A549 (cell line): ENCODE measurements at regions not wholly inside any gene's neighbourhood (a gene's known extent, or its start where the extent isn't known, plus 50 kb on each side); places are given as distances from the start of the nearest gene placed in this dataset.

Experiments used
- BCL3 ChIP-seq: fragments of >200 bp; sonication (Bioruptor Twin); formaldehyde crosslinking; IDR thresholded peaks from 3 replicates; pipeline ENCODE4 v1.6.1; 2016
- BHLHE40 ChIP-seq: IDR thresholded peaks from 2 replicates; pipeline ENCODE4 v1.6.1; 2012; ENCODE audit warnings: low read depth, low read length, inconsistent platforms
- CTCF ChIP-seq: fragments of >200 bp; sonication (Bioruptor Twin); formaldehyde crosslinking; IDR thresholded peaks from 3 replicates; pipeline ENCODE4 v1.5.1; 2016
- EP300 ChIP-seq, 2 experiments: fragments of >200 bp; sonication (Bioruptor Twin); formaldehyde crosslinking; IDR thresholded peaks; 2 replicates in 1 of 2; 3 replicates in 1 of 2; pipeline ENCODE4 v1.6.1; 2016 to 2017
- FOSL2 ChIP-seq, 2 experiments: fragments of 450-650 bp in 1 of 2; fragments of >200 bp in 1 of 2; sonication (Bioruptor Twin) in 1 of 2; formaldehyde crosslinking; IDR thresholded peaks; 2 replicates each; pipeline versions ENCODE4 v1.5.0 to v1.6.1; 2016 to 2020; ENCODE audit warnings: mild to moderate bottlenecking in 1 of 2, moderate library complexity in 1 of 2
- HEYL ChIP-seq: fragments of 250-450 bp; sonication (Bioruptor Pico); IDR thresholded peaks from 2 replicates; pipeline ENCODE4 v1.8.0; 2021; ENCODE audit warnings: mild to moderate bottlenecking, moderate library complexity
- HOXA7 ChIP-seq: fragments of 250-450 bp; sonication (Bioruptor Pico); IDR thresholded peaks from 2 replicates; pipeline ENCODE4 v1.5.0; 2020; ENCODE audit warnings: mild to moderate bottlenecking, moderate library complexity
- KDM5A ChIP-seq: fragments of 200-600 bp; sonication (generic); IDR thresholded peaks from 2 replicates; pipeline ENCODE4 v1.6.1; 2016; ENCODE audit warnings: antibody characterized with exemption, mild to moderate bottlenecking
- MAX ChIP-seq: IDR thresholded peaks from 2 replicates; pipeline ENCODE4 v1.6.1; 2012
- NR3C1 ChIP-seq: fragments of >200 bp; sonication (Bioruptor Twin); formaldehyde crosslinking; IDR thresholded peaks from 3 replicates; pipeline ENCODE4 v1.6.1; 2017
- PHF8 ChIP-seq: fragments of 200-600 bp; sonication (generic); IDR thresholded peaks from 2 replicates; pipeline ENCODE4 v1.6.1; 2016; ENCODE audit warnings: low read depth, mild to moderate bottlenecking, antibody characterized with exemption, moderate library complexity, borderline replicate concordance
- POLR2A ChIP-seq: IDR thresholded peaks from 2 replicates; pipeline ENCODE4 v1.6.1; 2012; ENCODE audit warnings: mild to moderate bottlenecking, low read length
- POLR2AphosphoS2 ChIP-seq: conservative IDR thresholded peaks from 2 replicates; pipeline ENCODE4 v1.6.1; 2012; ENCODE audit warnings: low read length, improper control_type of control experiment, inconsistent platforms
- RAD21 ChIP-seq, 2 experiments: fragments of >200 bp in 1 of 2; sonication (Bioruptor Twin) in 1 of 2; formaldehyde crosslinking in 1 of 2; IDR thresholded peaks in 1 of 2; conservative IDR thresholded peaks in 1 of 2; 2 replicates in 1 of 2; 3 replicates in 1 of 2; pipeline ENCODE4 v1.6.1; 2012 to 2018; ENCODE audit warnings: inconsistent platforms in 1 of 2

GRCh38 chr1:38440402-38440801 lies 393.8 kb upstream of the POU3F1 start:
- TF ChIP-seq KDM5A: no peak
- TF ChIP-seq NR3C1: no peak
- TF ChIP-seq MAX: no peak
- TF ChIP-seq EP300 (IDR thresholded peaks at IDR 0.05): no peak
- TF ChIP-seq CTCF: no peak
- no peak for TF ChIP-seq POLR2A
- TF ChIP-seq FOSL2 (IDR thresholded peaks at IDR 0.05): no peak
- no peak for TF ChIP-seq FOSL2 (CRISPR knock-in tag; IDR thresholded peaks at IDR 0.05)
- TF ChIP-seq PHF8: no peak
- no peak for TF ChIP-seq HOXA7
- TF ChIP-seq BCL3: no peak
- no peak for TF ChIP-seq HEYL (CRISPR knock-in tag)
- no peak for TF ChIP-seq RAD21 (conservative IDR thresholded peaks at IDR 0.05 in 1 of 2, IDR thresholded peaks at IDR 0.05 in 1 of 2)
- no peak for TF ChIP-seq POLR2AphosphoS2
- TF ChIP-seq BHLHE40: no peak
